ENCODE measurements at regions not wholly inside any gene's neighbourhood (a gene's known extent, or its start where the extent isn't known, plus 50 kb on each side); places are given as distances from the start of the nearest gene placed in this dataset.

DNA sequence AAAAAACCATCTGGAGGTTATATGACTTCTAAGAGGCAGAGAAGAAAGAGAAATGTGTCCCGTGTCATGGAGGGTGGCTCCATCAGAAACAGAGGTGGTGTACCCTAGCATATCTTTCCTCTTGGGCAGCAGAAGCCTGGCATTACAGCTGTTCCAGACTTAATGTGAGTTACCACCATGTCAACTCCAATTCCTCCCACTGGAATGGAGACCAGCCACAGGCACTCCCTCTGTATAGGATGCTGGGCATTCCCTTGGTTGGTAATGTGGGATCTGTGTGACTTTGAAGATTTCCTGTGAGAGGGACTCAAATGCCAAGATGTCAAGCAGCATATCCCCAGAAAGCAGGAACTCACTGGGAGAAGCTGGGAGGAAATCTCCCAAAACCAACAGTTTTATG is 77.1 kb upstream of the COG2 start:
- TF ChIP-seq CEBPB (IDR thresholded peaks at IDR 0.05): no peak
- no peak for TF ChIP-seq JUN (IDR thresholded peaks at IDR 0.05)
- TF ChIP-seq, protein P1, sequence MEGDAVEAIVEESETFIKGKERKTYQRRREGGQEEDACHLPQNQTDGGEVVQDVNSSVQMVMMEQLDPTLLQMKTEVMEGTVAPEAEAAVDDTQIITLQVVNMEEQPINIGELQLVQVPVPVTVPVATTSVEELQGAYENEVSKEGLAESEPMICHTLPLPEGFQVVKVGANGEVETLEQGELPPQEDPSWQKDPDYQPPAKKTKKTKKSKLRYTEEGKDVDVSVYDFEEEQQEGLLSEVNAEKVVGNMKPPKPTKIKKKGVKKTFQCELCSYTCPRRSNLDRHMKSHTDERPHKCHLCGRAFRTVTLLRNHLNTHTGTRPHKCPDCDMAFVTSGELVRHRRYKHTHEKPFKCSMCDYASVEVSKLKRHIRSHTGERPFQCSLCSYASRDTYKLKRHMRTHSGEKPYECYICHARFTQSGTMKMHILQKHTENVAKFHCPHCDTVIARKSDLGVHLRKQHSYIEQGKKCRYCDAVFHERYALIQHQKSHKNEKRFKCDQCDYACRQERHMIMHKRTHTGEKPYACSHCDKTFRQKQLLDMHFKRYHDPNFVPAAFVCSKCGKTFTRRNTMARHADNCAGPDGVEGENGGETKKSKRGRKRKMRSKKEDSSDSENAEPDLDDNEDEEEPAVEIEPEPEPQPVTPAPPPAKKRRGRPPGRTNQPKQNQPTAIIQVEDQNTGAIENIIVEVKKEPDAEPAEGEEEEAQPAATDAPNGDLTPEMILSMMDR (IDR thresholded peaks at IDR 0.05): no peak
- TF ChIP-seq HDAC2 (IDR thresholded peaks at IDR 0.05): no peak
- no peak for TF ChIP-seq PHF8 (IDR thresholded peaks at IDR 0.05; ENCODE audit: borderline replicate concordance, low read depth)
- no peak for TF ChIP-seq JUNB (IDR thresholded peaks at IDR 0.05)
- TF ChIP-seq, protein P2, sequence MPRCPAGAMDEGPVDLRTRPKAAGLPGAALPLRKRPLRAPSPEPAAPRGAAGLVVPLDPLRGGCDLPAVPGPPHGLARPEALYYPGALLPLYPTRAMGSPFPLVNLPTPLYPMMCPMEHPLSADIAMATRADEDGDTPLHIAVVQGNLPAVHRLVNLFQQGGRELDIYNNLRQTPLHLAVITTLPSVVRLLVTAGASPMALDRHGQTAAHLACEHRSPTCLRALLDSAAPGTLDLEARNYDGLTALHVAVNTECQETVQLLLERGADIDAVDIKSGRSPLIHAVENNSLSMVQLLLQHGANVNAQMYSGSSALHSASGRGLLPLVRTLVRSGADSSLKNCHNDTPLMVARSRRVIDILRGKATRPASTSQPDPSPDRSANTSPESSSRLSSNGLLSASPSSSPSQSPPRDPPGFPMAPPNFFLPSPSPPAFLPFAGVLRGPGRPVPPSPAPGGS (IDR thresholded peaks at IDR 0.05): no peak
- TF ChIP-seq RFX5 (IDR thresholded peaks at IDR 0.05): no peak
- TF ChIP-seq POLR2AphosphoS2 (conservative IDR thresholded peaks at IDR 0.05; ENCODE audit: low read length): no peak
